Gastroesophageal sphincter (tissue), 4 donors: ENCODE measurements at regions not wholly inside any gene's neighbourhood (a gene's known extent, or its start where the extent isn't known, plus 50 kb on each side); places are given as distances from the start of the nearest gene placed in this dataset.

Experiments used
- ATAC-seq: fragments of 150-250 bp; one replicate; pipeline ENCODE4 v1.9.1; 2016; ENCODE audit warnings: mild to moderate bottlenecking, moderate library complexity
- H3K27ac ChIP-seq, 4 donors: fragments of 200-600 bp; sonication (generic) in 3 of 4; 1 replicate in 3 of 4; 2 replicates in 1 of 4; pipeline ENCODE4 v1.5.1; 2016 to 2019
- H3K27me3 ChIP-seq: fragments of 200-600 bp; sonication (generic); one replicate; pipeline ENCODE4 v1.5.1; 2019
- H3K36me3 ChIP-seq, 2 donors: fragments of 200-600 bp; sonication (generic); one replicate each; pipeline ENCODE4 v1.5.1; 2019; ENCODE audit warnings: control low read depth in 1 of 2
- H3K4me1 ChIP-seq, 3 donors: fragments of 200-600 bp; sonication (generic); 1 replicate in 2 of 3; 2 replicates in 1 of 3; pipeline ENCODE4 v1.5.1; 2016 to 2019; ENCODE audit warnings: control low read depth in 2 of 3
- H3K4me3 ChIP-seq, 2 donors: fragments of 200-600 bp; sonication (generic); one replicate each; pipeline ENCODE4 v1.5.1; 2019; ENCODE audit warnings: mild to moderate bottlenecking in 1 of 2, moderate library complexity in 1 of 2
- H3K9me3 ChIP-seq, 3 donors: fragments of 200-600 bp; sonication (generic); one replicate each; pipeline ENCODE4 v1.5.1; 2017 to 2019; ENCODE audit warnings: control low read depth in 2 of 3
- CTCF ChIP-seq, 4 experiments: fragments of 200-600 bp in 2 of 4; fragments of 450-650 bp in 2 of 4; sonication (generic) in 1 of 4; IDR thresholded peaks; one replicate each; pipeline ENCODE4 v1.5.1; 2017 to 2019; ENCODE audit warnings: antibody characterized with exemption in 4 of 4, mild to moderate bottlenecking in 2 of 4, moderate library complexity in 2 of 4
- EP300 ChIP-seq: sonication (generic); formaldehyde crosslinking; IDR thresholded peaks from one replicate; pipeline ENCODE4 v1.6.1; 2017; ENCODE audit warnings: antibody characterized with exemption, mild to moderate bottlenecking
- POLR2A ChIP-seq, 2 donors: fragments of 450-650 bp; IDR thresholded peaks; one replicate each; pipeline ENCODE4 v1.6.1; 2017; ENCODE audit warnings: antibody characterized with exemption in 2 of 2, mild to moderate bottlenecking in 2 of 2, moderate library complexity in 1 of 2
- POLR2AphosphoS5 ChIP-seq: sonication (generic); formaldehyde crosslinking; IDR thresholded peaks from one replicate; pipeline ENCODE4 v1.6.1; 2017; ENCODE audit warnings: antibody characterized with exemption
- WGBS, 2 donors: methylation state at CpG; one replicate each; pipeline ENCODE4 v1.1.5; 2018; ENCODE audit warnings: low coverage in 1 of 2; 5-methylcytosine and 5-hydroxymethylcytosine counted together

GRCh38 chr2:103249462-103249861 lies 487.6 kb downstream of the TMEM182 start:
- WGBS, 2 donors: 89 to 100% methylated on average over 3 of the region's 4 CpGs
- Histone ChIP-seq H3K36me3 (no peaks in the 10 kb centered on the region), H3K27ac (no peak overlapping the region), H3K4me3 (no peak overlapping the region), H3K9me3 (no peaks in the 10 kb centered on the region), H3K4me1 (no peaks in the 10 kb centered on the region), H3K27me3 (no peaks in the 10 kb centered on the region)
- TF ChIP-seq EP300: no peak
- no peak for TF ChIP-seq CTCF (IDR thresholded peaks at IDR 0.05)
- no peak for TF ChIP-seq POLR2A (IDR thresholded peaks at IDR 0.05)
- no peak for TF ChIP-seq POLR2AphosphoS5
- ATAC-seq: no peak

- H3K27ac ChIP-seq: no peak overlapping the region
- H3K27me3 ChIP-seq: no peaks in the 10 kb centered on the region
- H3K4me3 ChIP-seq: no peak overlapping the region
- no peak for TF ChIP-seq POLR2A (IDR thresholded peaks at IDR 0.05)
- no peak for TF ChIP-seq POLR2AphosphoS5
- no peak for TF ChIP-seq EP300
- TF ChIP-seq CTCF (IDR thresholded peaks at IDR 0.05): no peak
- 25 to 74% methylated on average over 2 to 3 of the region's 3 CpGs for WGBS, 2 donors
- H3K4me1 ChIP-seq: no peaks in the 10 kb centered on the region
- no peak for ATAC-seq
- no peaks in the 10 kb centered on the region for H3K9me3 ChIP-seq
- H3K36me3 ChIP-seq: no peaks in the 10 kb centered on the region
These were observed 490.9 kb downstream of the TMEM182 start for GRCh38 chr2:103252781-103253180.

- no peak for ATAC-seq
- 43 to 46% methylated on average over 5 of the region's 5 CpGs for WGBS, 2 donors
- no peak overlapping the region for H3K27ac ChIP-seq
- TF ChIP-seq CTCF (IDR thresholded peaks at IDR 0.05): no peak
- no peak for TF ChIP-seq EP300
- TF ChIP-seq POLR2AphosphoS5: no peak
- TF ChIP-seq POLR2A (IDR thresholded peaks at IDR 0.05): no peak
- H3K4me3 ChIP-seq: no peak overlapping the region
- H3K4me1 ChIP-seq: no peaks in the 10 kb centered on the region
- H3K36me3 ChIP-seq: no peaks in the 10 kb centered on the region
- no peaks in the 10 kb centered on the region for H3K9me3 ChIP-seq
- H3K27me3 ChIP-seq: no peaks in the 10 kb centered on the region
These were observed 492.8 kb downstream of the TMEM182 start for GRCh38 chr2:103254611-103255010.

- TF ChIP-seq CTCF (IDR thresholded peaks at IDR 0.05) (no peak), POLR2A (IDR thresholded peaks at IDR 0.05) (no peak), POLR2AphosphoS5 (no peak), EP300 (no peak)
- Histone ChIP-seq H3K4me1 (no peaks in the 10 kb centered on the region), H3K4me3 (no peak overlapping the region), H3K36me3 (no peaks in the 10 kb centered on the region), H3K9me3 (no peaks in the 10 kb centered on the region), H3K27ac (no peak overlapping the region), H3K27me3 (no peaks in the 10 kb centered on the region)
- 22 to 44% methylated on average over 5 of the region's 5 CpGs for WGBS, 2 donors
- ATAC-seq: no peak
These were observed 502.4 kb downstream of the TMEM182 start for GRCh38 chr2:103264058-103264768.

GRCh38 chr2:103265521-103265920 lies 503.7 kb downstream of the TMEM182 start:
- no peaks in the 10 kb centered on the region for H3K36me3 ChIP-seq
- H3K9me3 ChIP-seq: no peaks in the 10 kb centered on the region
- ATAC-seq: no peak
- WGBS, 2 donors: 83 to 91% methylated on average over 7 to 8 of the region's 8 CpGs
- TF ChIP-seq POLR2A (IDR thresholded peaks at IDR 0.05): no peak
- TF ChIP-seq CTCF (IDR thresholded peaks at IDR 0.05): no peak
- no peak for TF ChIP-seq EP300
- no peak for TF ChIP-seq POLR2AphosphoS5
- no peaks in the 10 kb centered on the region for H3K27me3 ChIP-seq
- H3K27ac ChIP-seq: no peak overlapping the region
- no peak overlapping the region for H3K4me3 ChIP-seq
- no peaks in the 10 kb centered on the region for H3K4me1 ChIP-seq
